ENCODE measurements at regions not wholly inside any gene's neighbourhood (a gene's known extent, or its start where the extent isn't known, plus 50 kb on each side); places are given as distances from the start of the nearest gene placed in this dataset.

DNA sequence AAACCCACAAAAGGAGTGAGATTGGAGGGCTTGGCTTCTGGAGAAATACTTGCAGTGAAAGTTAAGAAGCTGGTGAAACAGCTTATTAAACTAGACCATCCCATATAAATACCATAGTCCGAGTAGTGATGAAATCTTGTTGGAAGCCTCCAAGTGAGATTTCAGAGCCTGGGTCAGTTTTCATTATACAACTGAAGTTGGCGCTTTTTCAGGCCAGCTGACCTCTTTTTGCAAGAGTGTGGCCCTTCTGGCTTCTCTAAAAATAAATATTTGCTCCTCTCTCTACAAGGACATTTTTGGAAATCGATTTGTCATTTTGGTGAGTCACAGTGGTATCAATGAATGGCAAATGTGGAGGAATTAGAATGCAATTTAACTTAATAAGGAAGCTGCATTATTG lies 51.2 kb upstream of the THRB start:
- CTCF ChIA-PET: no interaction called here
- no peak overlapping the region for H3K4me3 ChIP-seq (ENCODE audit: low read depth, low read length)
- H3K27me3 ChIP-seq (ENCODE audit: control insufficient read depth, insufficient read depth, low read length): no peaks in the 10 kb centered on the region
- no peak for DNase-seq (ENCODE audit: low read depth)
- POLR2A ChIA-PET: no interaction called here
- TF ChIP-seq, protein P1, sequence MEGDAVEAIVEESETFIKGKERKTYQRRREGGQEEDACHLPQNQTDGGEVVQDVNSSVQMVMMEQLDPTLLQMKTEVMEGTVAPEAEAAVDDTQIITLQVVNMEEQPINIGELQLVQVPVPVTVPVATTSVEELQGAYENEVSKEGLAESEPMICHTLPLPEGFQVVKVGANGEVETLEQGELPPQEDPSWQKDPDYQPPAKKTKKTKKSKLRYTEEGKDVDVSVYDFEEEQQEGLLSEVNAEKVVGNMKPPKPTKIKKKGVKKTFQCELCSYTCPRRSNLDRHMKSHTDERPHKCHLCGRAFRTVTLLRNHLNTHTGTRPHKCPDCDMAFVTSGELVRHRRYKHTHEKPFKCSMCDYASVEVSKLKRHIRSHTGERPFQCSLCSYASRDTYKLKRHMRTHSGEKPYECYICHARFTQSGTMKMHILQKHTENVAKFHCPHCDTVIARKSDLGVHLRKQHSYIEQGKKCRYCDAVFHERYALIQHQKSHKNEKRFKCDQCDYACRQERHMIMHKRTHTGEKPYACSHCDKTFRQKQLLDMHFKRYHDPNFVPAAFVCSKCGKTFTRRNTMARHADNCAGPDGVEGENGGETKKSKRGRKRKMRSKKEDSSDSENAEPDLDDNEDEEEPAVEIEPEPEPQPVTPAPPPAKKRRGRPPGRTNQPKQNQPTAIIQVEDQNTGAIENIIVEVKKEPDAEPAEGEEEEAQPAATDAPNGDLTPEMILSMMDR (IDR thresholded peaks at IDR 0.05; ENCODE audit: insufficient read depth, low read depth, low read length): no peak
- no peaks in the 10 kb centered on the region for H3K36me3 ChIP-seq (ENCODE audit: control insufficient read depth, insufficient read depth, low read length)

DNA sequence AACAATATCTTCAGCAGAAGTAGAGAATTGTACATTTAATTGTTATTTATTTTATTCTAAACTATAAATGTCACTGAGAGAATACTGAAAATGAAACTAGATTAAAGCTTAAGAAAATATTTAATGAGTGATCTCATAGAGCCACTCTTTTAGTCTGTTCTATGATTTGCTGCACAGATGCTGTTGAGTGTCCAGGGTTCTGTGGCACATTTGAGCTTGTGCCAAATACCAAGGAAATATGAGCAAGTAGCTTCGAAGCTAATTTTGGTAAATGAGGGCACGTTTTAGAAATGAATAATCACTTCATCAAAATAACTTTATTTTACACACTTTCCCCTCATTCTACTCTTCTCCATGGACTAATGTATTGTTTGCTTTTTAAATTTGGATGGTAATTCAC lies 53.6 kb upstream of the THRB start:
- ChIA-PET CTCF (no interaction called here), POLR2A (no interaction called here)
- no peaks in the 10 kb centered on the region for H3K27me3 ChIP-seq (ENCODE audit: control insufficient read depth, insufficient read depth, low read length)
- H3K36me3 ChIP-seq (ENCODE audit: control insufficient read depth, insufficient read depth, low read length): no peaks in the 10 kb centered on the region
- DNase-seq (ENCODE audit: low read depth): no peak
- TF ChIP-seq, protein P1 (IDR thresholded peaks at IDR 0.05; ENCODE audit: insufficient read depth, low read depth, low read length): no peak
- H3K4me3 ChIP-seq (ENCODE audit: low read depth, low read length): no peak overlapping the region

DNA sequence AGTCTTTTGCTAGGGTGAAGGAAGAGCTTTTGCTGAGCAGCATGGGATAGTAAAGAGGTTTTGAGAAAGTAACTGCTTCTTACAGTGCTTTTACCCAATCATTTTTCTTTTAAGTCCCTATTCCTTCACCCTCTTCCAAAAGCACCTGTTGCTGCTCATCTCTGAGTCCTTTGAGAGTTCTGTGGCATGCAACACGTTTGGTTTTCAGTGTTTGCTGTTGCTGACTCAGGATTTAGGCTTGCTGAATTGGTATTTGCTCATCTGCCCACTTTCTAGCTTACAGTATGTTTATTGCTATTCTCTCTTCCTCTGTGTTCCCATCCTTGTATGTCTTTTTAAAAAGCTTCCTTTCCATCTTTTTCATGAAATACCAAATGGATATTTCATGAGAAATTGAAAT lies 55.9 kb upstream of the THRB start:
- ChIA-PET CTCF (interaction anchor here (1.6 kb wide), 1 partner anchor 32 kb away, joined by 4 read pairs; no protein-coding TSS in a partner anchor), POLR2A (no interaction called here)
- Histone ChIP-seq H3K4me3 (ENCODE audit: low read depth, low read length) (no peak overlapping the region), H3K36me3 (ENCODE audit: control insufficient read depth, insufficient read depth, low read length) (no peaks in the 10 kb centered on the region), H3K27me3 (ENCODE audit: control insufficient read depth, insufficient read depth, low read length) (no peaks in the 10 kb centered on the region)
- TF ChIP-seq, protein P1 (IDR thresholded peaks at IDR 0.05; ENCODE audit: insufficient read depth, low read depth, low read length): no peak
- no peak for DNase-seq (ENCODE audit: low read depth)

DNA sequence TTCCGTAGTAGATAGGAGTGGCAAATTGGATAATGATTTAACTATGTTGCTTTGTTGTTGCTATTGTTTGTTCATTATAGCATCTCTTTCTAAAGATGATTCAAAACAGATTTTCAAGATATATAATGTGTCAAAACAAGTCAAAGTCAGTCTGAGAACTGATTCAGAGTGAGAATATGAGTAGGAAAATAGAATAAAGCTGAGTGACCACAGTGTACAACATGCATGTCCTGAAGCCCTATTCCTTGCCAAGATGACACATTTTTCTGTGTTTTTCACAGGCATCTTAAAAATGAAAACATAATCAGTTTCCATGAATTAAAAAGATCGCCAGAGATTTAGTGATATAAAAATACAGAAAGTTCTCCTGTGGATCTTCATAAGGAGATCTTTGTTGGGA lies 57.0 kb upstream of the THRB start:
- TF ChIP-seq, protein P1 (IDR thresholded peaks at IDR 0.05; ENCODE audit: insufficient read depth, low read depth, low read length): no peak
- CTCF ChIA-PET: no interaction called here
- Histone ChIP-seq H3K27me3 (ENCODE audit: control insufficient read depth, insufficient read depth, low read length) (no peaks in the 10 kb centered on the region), H3K4me3 (ENCODE audit: low read depth, low read length) (no peak overlapping the region), H3K36me3 (ENCODE audit: control insufficient read depth, insufficient read depth, low read length) (no peaks in the 10 kb centered on the region)
- POLR2A ChIA-PET: no interaction called here
- no peak for DNase-seq (ENCODE audit: low read depth)

DNA sequence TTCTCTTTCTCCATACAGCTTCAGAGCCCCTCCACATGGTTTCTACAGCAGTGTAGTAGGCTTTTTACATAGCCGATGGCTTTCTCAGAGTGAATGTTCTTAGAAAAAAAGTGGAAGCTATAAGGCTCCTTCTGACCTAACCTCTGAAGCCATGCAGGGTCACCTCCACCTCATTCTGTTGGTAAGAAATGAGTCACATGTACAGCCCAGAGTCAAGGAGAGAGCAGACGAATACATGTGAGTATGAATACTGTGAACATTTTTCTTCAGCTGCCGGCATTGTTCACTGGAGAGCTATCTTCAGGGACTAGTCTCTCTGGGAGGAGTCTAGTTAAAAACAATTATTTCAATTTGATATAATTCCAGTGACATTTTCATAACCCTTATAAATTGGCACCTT lies 68.2 kb upstream of the THRB start:
- Histone ChIP-seq H3K36me3 (ENCODE audit: control insufficient read depth, insufficient read depth, low read length) (no peaks in the 10 kb centered on the region), H3K4me3 (ENCODE audit: low read depth, low read length) (no peak overlapping the region), H3K27me3 (ENCODE audit: control insufficient read depth, insufficient read depth, low read length) (no peaks in the 10 kb centered on the region)
- no peak for DNase-seq (ENCODE audit: low read depth)
- ChIA-PET POLR2A (no interaction called here), CTCF (interaction anchor here (1.4 kb wide), 1 partner anchor 11 kb away, joined by 3 read pairs; no protein-coding TSS in a partner anchor)
- TF ChIP-seq, protein P1 (IDR thresholded peaks at IDR 0.05; ENCODE audit: insufficient read depth, low read depth, low read length): no peak
